OCI-LY7 (cell line): ENCODE measurements at regions not wholly inside any gene's neighbourhood (a gene's known extent, or its start where the extent isn't known, plus 50 kb on each side); places are given as distances from the start of the nearest gene placed in this dataset.

ENCODE experiments used
- BruUV-seq: library from RNA; stranded (reverse); fragments of 400-500 nt; replicated peaks from 2 replicates; lab custom pipeline; 2021; lab: Mats Ljungman, UMichigan
- CTCF ChIA-PET: fragments of 300-600 bp; sonication (Branson Sonifier 250); formaldehyde crosslinking; loops from one replicate; lab custom pipeline; 2022; ENCODE audit warnings: antibody characterized with exemption; ENCODE audit not compliant: unreplicated experiment; lab: Charles Lee
- POLR2A ChIA-PET: fragments of 300-600 bp; sonication (Branson Sonifier 250); formaldehyde crosslinking; loops from one replicate; lab custom pipeline; 2022; ENCODE audit warnings: antibody characterized with exemption; lab: Charles Lee
- DNase-seq: peaks from one replicate; pipeline ENCODE4 v3.0.0-alpha.2; 2015; ENCODE audit warnings: low spot score
- H2AFZ ChIP-seq: fragments of 200-600 bp; sonication (generic), shearing (Covaris generic); 2 replicates; pipeline ENCODE4 v1.6.1; 2014; ENCODE audit warnings: mild to moderate bottlenecking, antibody characterized with exemption, low read length, moderate library complexity
- H3K27ac ChIP-seq: fragments of 200-600 bp; sonication (generic); 2 replicates; pipeline ENCODE4 v1.5.1; 2014; ENCODE audit warnings: mixed run types, low read depth, mild to moderate bottlenecking, moderate library complexity, low read length, inconsistent platforms; ENCODE audit not compliant: poor library complexity, severe bottlenecking
- H3K36me3 ChIP-seq: fragments of 200-600 bp; sonication (generic); 2 replicates; pipeline ENCODE4 v1.6.1; 2014; ENCODE audit warnings: mild to moderate bottlenecking, antibody characterized with exemption, low read length, moderate library complexity, mixed read lengths; ENCODE audit not compliant: insufficient read depth
- H3K4me1 ChIP-seq: fragments of 200-600 bp; sonication (generic); 2 replicates; pipeline ENCODE4 v1.5.1; 2014; ENCODE audit warnings: mild to moderate bottlenecking, low read length; ENCODE audit not compliant: insufficient read depth, poor library complexity, severe bottlenecking
- H3K4me2 ChIP-seq: fragments of 200-600 bp; sonication (generic); 2 replicates; pipeline ENCODE4 v1.6.1; 2014; ENCODE audit warnings: mild to moderate bottlenecking, low read length
- H3K4me3 ChIP-seq: fragments of 200-600 bp; sonication (generic); 2 replicates; pipeline ENCODE4 v1.5.1; 2014; ENCODE audit warnings: mild to moderate bottlenecking, low read depth, low read length; ENCODE audit not compliant: poor library complexity, severe bottlenecking
- H3K79me2 ChIP-seq: fragments of 200-600 bp; sonication (generic); 2 replicates; pipeline ENCODE4 v1.6.1; 2016; ENCODE audit warnings: low read depth, mild to moderate bottlenecking, low read length, moderate library complexity, mixed read lengths; ENCODE audit not compliant: insufficient read depth
- H3K9me2 ChIP-seq: fragments of 200-600 bp; sonication (generic); 2 replicates; pipeline ENCODE4 v1.6.1; 2016; ENCODE audit warnings: mild to moderate bottlenecking, low read length, mixed read lengths; ENCODE audit not compliant: insufficient read depth
- H3K9me3 ChIP-seq: fragments of 200-600 bp; sonication (generic); 2 replicates; pipeline ENCODE4 v1.6.1; 2014; ENCODE audit warnings: mild to moderate bottlenecking, mixed run types, low read length, mixed read lengths
- H4K20me1 ChIP-seq: fragments of 200-600 bp; sonication (generic); 2 replicates; pipeline ENCODE4 v1.6.1; 2014; ENCODE audit warnings: mild to moderate bottlenecking, antibody characterized with exemption, low read length, moderate library complexity, mixed read lengths; ENCODE audit not compliant: insufficient read depth
- EZH2phosphoT487 ChIP-seq: fragments of 200-600 bp; sonication (generic); IDR thresholded peaks from 2 replicates; pipeline ENCODE4 v1.6.1; 2018; ENCODE audit warnings: low read depth, borderline replicate concordance, mild to moderate bottlenecking, mixed run types, antibody characterized with exemption, low read length, moderate library complexity, mixed read lengths
- intact Hi-C: fragments of 100-400 bp; cut with micrococcal nuclease; formaldehyde crosslinking; loops from one replicate; pipeline ENCODE4 v1.10.0; 2022; ENCODE audit not compliant: unreplicated experiment
- TF ChIP-seq, protein P1 (sequence below): fragments of 200-600 bp; sonication (generic); conservative IDR thresholded peaks from 2 replicates; pipeline ENCODE4 v1.5.1; 2014; ENCODE audit warnings: mild to moderate bottlenecking, antibody characterized with exemption, low read length, moderate library complexity, mixed read lengths

DNA sequence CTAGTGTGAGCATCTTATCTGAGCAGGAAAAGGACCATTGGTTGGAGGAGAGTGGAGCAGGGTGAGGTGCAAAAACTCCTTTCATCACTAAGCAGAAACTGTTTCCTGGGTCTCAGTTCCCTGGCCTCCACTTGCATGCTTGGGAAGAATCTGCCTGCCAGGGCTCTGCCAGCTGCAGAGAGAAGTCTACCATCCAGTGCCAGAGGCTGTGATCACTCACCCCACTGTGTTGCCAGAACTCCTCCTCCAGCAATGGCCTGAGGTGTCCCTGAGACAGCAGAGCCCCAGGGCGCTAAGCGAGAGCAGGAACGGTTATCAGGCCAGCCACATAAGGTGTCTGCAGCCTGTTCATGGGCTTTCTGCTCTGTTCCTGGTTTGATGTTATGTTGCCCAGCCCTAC, 991.4 kb downstream of the CCSER2 start:
- Histone ChIP-seq H3K4me2 (no peak overlapping the region), H3K4me3 (no peak overlapping the region), H3K9me2 (no peaks in the 10 kb centered on the region), H2AFZ (no peak overlapping the region), H3K27ac (no peak overlapping the region), H3K4me1 (no peaks in the 10 kb centered on the region), H3K79me2 (no peaks in the 10 kb centered on the region), H3K9me3 (no peaks in the 10 kb centered on the region), H3K36me3 (no peaks in the 10 kb centered on the region), H4K20me1 (no peaks in the 10 kb centered on the region)
- no TSS peak for BruUV-seq
- intact Hi-C loops, result no loop called here
- no peak for DNase-seq
- no peak for TF ChIP-seq EZH2phosphoT487
- TF ChIP-seq, protein P1, sequence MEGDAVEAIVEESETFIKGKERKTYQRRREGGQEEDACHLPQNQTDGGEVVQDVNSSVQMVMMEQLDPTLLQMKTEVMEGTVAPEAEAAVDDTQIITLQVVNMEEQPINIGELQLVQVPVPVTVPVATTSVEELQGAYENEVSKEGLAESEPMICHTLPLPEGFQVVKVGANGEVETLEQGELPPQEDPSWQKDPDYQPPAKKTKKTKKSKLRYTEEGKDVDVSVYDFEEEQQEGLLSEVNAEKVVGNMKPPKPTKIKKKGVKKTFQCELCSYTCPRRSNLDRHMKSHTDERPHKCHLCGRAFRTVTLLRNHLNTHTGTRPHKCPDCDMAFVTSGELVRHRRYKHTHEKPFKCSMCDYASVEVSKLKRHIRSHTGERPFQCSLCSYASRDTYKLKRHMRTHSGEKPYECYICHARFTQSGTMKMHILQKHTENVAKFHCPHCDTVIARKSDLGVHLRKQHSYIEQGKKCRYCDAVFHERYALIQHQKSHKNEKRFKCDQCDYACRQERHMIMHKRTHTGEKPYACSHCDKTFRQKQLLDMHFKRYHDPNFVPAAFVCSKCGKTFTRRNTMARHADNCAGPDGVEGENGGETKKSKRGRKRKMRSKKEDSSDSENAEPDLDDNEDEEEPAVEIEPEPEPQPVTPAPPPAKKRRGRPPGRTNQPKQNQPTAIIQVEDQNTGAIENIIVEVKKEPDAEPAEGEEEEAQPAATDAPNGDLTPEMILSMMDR, result no peak
- CTCF ChIA-PET, result no interaction called here
- POLR2A ChIA-PET, result interaction anchor here (0.5 kb wide), 1 partner anchor 74 kb away, joined by 4 read pairs; no protein-coding TSS in a partner anchor

DNA sequence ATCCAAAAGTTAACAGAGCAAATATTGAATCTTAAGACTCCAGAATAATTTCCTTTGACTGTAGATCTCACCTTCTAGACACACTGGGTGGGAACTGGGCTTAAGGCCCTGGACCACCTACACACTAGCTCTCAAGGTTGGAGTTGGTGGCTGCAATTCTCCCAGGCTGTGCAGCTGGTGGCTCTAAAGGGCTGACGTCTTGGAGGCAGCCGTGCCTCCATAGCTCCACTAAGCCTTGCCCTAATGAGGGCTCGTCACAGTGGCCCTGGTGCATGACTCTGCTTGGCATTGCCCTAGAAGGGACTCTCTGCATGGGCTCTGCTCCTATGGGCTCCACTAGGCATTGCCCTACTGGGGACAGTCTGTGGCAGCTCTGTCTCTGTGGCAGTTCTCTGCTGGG, 1005.2 kb downstream of the CCSER2 start:
- Histone ChIP-seq H2AFZ (no peak overlapping the region), H3K9me2 (no peaks in the 10 kb centered on the region), H3K9me3 (no peaks in the 10 kb centered on the region), H4K20me1 (no peaks in the 10 kb centered on the region), H3K79me2 (no peaks in the 10 kb centered on the region), H3K4me3 (no peak overlapping the region), H3K4me2 (no peak overlapping the region), H3K27ac (no peak overlapping the region), H3K36me3 (no peaks in the 10 kb centered on the region), H3K4me1 (no peaks in the 10 kb centered on the region)
- BruUV-seq, result no TSS peak
- TF ChIP-seq, protein P1, result no peak
- no peak for TF ChIP-seq EZH2phosphoT487
- ChIA-PET CTCF (interaction anchor here (0.6 kb wide), 1 partner anchor 13 kb away, joined by 3 read pairs; no protein-coding TSS in a partner anchor), POLR2A (no interaction called here)
- no peak for DNase-seq
- intact Hi-C loops, result no loop called here

DNA sequence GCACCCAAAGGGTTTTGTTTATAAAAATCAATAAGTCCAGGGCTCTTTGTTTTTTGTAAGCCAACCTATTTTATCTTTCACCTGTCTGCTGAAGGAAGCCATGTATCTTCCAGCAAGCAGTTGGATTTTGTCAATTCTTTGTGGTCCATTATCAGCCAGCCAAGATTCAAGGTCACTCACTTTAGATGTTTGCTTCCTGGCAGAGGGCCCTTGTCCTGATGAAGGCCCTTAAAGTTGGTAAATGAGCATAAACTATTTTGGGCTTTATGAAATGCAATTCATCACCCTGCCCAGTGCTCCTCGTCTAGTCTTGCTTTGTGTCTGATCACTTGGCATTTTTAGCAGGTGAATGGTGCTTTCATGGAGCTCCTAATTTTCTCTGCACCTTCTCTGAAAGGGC, 1004.2 kb downstream of the GRID1 start:
- ChIA-PET POLR2A (no interaction called here), CTCF (no interaction called here)
- Histone ChIP-seq H3K79me2 (no peaks in the 10 kb centered on the region), H3K9me3 (no peaks in the 10 kb centered on the region), H3K36me3 (no peaks in the 10 kb centered on the region), H3K9me2 (no peaks in the 10 kb centered on the region), H3K27ac (no peak overlapping the region), H4K20me1 (no peaks in the 10 kb centered on the region), H2AFZ (no peak overlapping the region), H3K4me1 (no peaks in the 10 kb centered on the region), H3K4me3 (no peak overlapping the region), H3K4me2 (no peak overlapping the region)
- intact Hi-C loops, result no loop called here
- no peak for TF ChIP-seq EZH2phosphoT487
- TF ChIP-seq, protein P1, result no peak
- no peak for DNase-seq
- BruUV-seq, result no TSS peak
